Transverse colon (tissue), 4 donors: ENCODE measurements at regions not wholly inside any gene's neighbourhood (a gene's known extent, or its start where the extent isn't known, plus 50 kb on each side); places are given as distances from the start of the nearest gene placed in this dataset.

Experiments
- CTCF ChIP-seq, 5 experiments: fragments of 200-600 bp in 3 of 5; fragments of 450-650 bp in 2 of 5; sonication (generic) in 3 of 5; IDR thresholded peaks; 1 replicate in 2 of 5; 2 replicates in 3 of 5; pipeline ENCODE4 v1.5.1; 2016 to 2017; ENCODE audit warnings: antibody characterized with exemption in 5 of 5, inconsistent platforms in 3 of 5, mild to moderate bottlenecking in 2 of 5, moderate library complexity in 1 of 5
- POLR2AphosphoS5 ChIP-seq, 3 donors: sonication (generic); formaldehyde crosslinking; IDR thresholded peaks; one replicate each; pipeline ENCODE4 v1.6.1; 2016; ENCODE audit warnings: antibody characterized with exemption in 3 of 3

GRCh38 chr9:38250279-38251035 is 142.0 kb upstream of the ALDH1B1 start:
- TF ChIP-seq CTCF (IDR thresholded peaks at IDR 0.05) (no peak), POLR2AphosphoS5 (IDR thresholded peaks at IDR 0.05) (no peak)
